Left lung (tissue), 4 donors: ENCODE measurements at regions not wholly inside any gene's neighbourhood (a gene's known extent, or its start where the extent isn't known, plus 50 kb on each side); places are given as distances from the start of the nearest gene placed in this dataset.

Source experiments
- ATAC-seq: fragments of 200-7000 bp; cut with Tn5 transposase; one replicate; pipeline ENCODE4 v1.9.1; 2020; ENCODE audit warnings: moderate library complexity
- DNase-seq, 4 donors: peaks; one replicate each; pipeline ENCODE4 v3.0.0-alpha.2; 2013 to 2020
- H3K27ac ChIP-seq, 2 donors: fragments of 200-600 bp; sonication (generic) in 1 of 2; one replicate each; pipeline versions ENCODE4 v1.5.0 to v1.8.0; 2020 to 2021
- H3K27me3 ChIP-seq, 2 donors: fragments of 200-600 bp; sonication (generic) in 1 of 2; one replicate each; pipeline versions ENCODE4 v1.5.0 to v1.8.0; 2020 to 2021
- H3K36me3 ChIP-seq, 2 donors: fragments of 200-600 bp; sonication (generic) in 1 of 2; one replicate each; pipeline versions ENCODE4 v1.5.0 to v1.8.0; 2020 to 2021
- H3K4me1 ChIP-seq, 2 donors: fragments of 200-600 bp; one replicate each; pipeline ENCODE4 v1.8.0; 2021
- H3K4me3 ChIP-seq, 2 donors: fragments of 200-600 bp; sonication (generic) in 1 of 2; one replicate each; pipeline versions ENCODE4 v1.5.0 to v1.8.0; 2020 to 2021; ENCODE audit warnings: mild to moderate bottlenecking in 1 of 2
- H3K9me3 ChIP-seq, 2 donors: fragments of 200-600 bp; sonication (generic) in 1 of 2; one replicate each; pipeline versions ENCODE4 v1.5.0 to v1.8.0; 2020 to 2021
- CTCF ChIP-seq, 2 donors: fragments of 200-600 bp; sonication (generic) in 1 of 2; IDR thresholded peaks; one replicate each; pipeline versions ENCODE4 v1.5.0 to v1.8.0; 2021; ENCODE audit warnings: antibody characterized with exemption in 2 of 2
- intact Hi-C, 2 donors: fragments of 100-400 bp; cut with DNase I; formaldehyde crosslinking; loops; one replicate each; pipeline versions ENCODE4 v1.11.2 to v1.14.2; 2022
- donor health status: DM: no; HTN: yes; CAD: no.
- donor health status: DM: no; HTN: no; CAD: no.

- H3K36me3 ChIP-seq, result no peaks in the 10 kb centered on the region
- no peak overlapping the region for H3K4me3 ChIP-seq
- intact Hi-C loops, result no loop called here
- H3K4me1 ChIP-seq, result no peaks in the 10 kb centered on the region
- H3K27ac ChIP-seq, result no peak overlapping the region
- ATAC-seq, result no peak
- TF ChIP-seq CTCF (IDR thresholded peaks at IDR 0.05), result no peak
- DNase-seq, result no peak
- H3K9me3 ChIP-seq, result no peaks in the 10 kb centered on the region
- H3K27me3 ChIP-seq, result peaks cover 0 to 39% of the 10 kb centered on the region in 2 donors
These were observed 127.5 kb upstream of the IRX4 start for GRCh38 chr5:2009986-2010914.

GRCh38 chr5:2008851-2009629 lies 126.3 kb upstream of the IRX4 start:
- no peak for TF ChIP-seq CTCF (IDR thresholded peaks at IDR 0.05)
- Histone ChIP-seq H3K4me3 (no peak overlapping the region), H3K4me1 (no peaks in the 10 kb centered on the region), H3K36me3 (no peaks in the 10 kb centered on the region), H3K27me3 (peaks cover 0 to 48% of the 10 kb centered on the region in 2 donors), H3K27ac (no peak overlapping the region), H3K9me3 (no peaks in the 10 kb centered on the region)
- intact Hi-C loops, result no loop called here
- ATAC-seq, result no peak
- DNase-seq, result no peak

- ATAC-seq (peak; percentile 59), DNase-seq (peak in 3 of 4 donors; percentile 19 to 79 (median 42))
- peaks cover 0 to 55% of the 10 kb centered on the region in 2 donors for H3K27me3 ChIP-seq
- no peak for TF ChIP-seq CTCF (IDR thresholded peaks at IDR 0.05)
- no peaks in the 10 kb centered on the region for H3K9me3 ChIP-seq
- intact Hi-C loops, result no loop called here
- H3K4me1 ChIP-seq, result no peaks in the 10 kb centered on the region
- no peak overlapping the region for H3K4me3 ChIP-seq
- no peak overlapping the region for H3K27ac ChIP-seq
- no peaks in the 10 kb centered on the region for H3K36me3 ChIP-seq
These were observed 125.3 kb upstream of the IRX4 start for GRCh38 chr5:2007878-2008501.

- ATAC-seq (no peak), DNase-seq (peak in 1 of 4 donors; percentile 76)
- no peaks in the 10 kb centered on the region for H3K9me3 ChIP-seq
- H3K27ac ChIP-seq, result no peak overlapping the region
- intact Hi-C loops, result no loop called here
- no peak overlapping the region for H3K4me3 ChIP-seq
- no peaks in the 10 kb centered on the region for H3K4me1 ChIP-seq
- peaks cover 0 to 55% of the 10 kb centered on the region in 2 donors for H3K27me3 ChIP-seq
- no peak for TF ChIP-seq CTCF (IDR thresholded peaks at IDR 0.05)
- no peaks in the 10 kb centered on the region for H3K36me3 ChIP-seq
These were observed 124.8 kb upstream of the IRX4 start for GRCh38 chr5:2007496-2007877.

GRCh38 chr5:2006971-2007291 lies 124.2 kb upstream of the IRX4 start:
- ATAC-seq (no peak), DNase-seq (no peak)
- Histone ChIP-seq H3K9me3 (no peaks in the 10 kb centered on the region), H3K27ac (no peak overlapping the region), H3K36me3 (no peaks in the 10 kb centered on the region), H3K4me3 (no peak overlapping the region), H3K27me3 (peaks cover 0 to 61% of the 10 kb centered on the region in 2 donors), H3K4me1 (no peaks in the 10 kb centered on the region)
- intact Hi-C loops, result no loop called here
- no peak for TF ChIP-seq CTCF (IDR thresholded peaks at IDR 0.05)
